H9 (cell line): ENCODE measurements at regions not wholly inside any gene's neighbourhood (a gene's known extent, or its start where the extent isn't known, plus 50 kb on each side); places are given as distances from the start of the nearest gene placed in this dataset.

Source experiments
- DNase-seq: peaks from one replicate; pipeline ENCODE4 v3.0.0-alpha.2; 2017
- H2AFZ ChIP-seq: one replicate; pipeline ENCODE4 v1.6.1; 2013; ENCODE audit warnings: mild to moderate bottlenecking, low read length, control low read depth, moderate library complexity
- H2AK5ac ChIP-seq: 2 replicates; pipeline ENCODE4 v1.6.1; 2013; ENCODE audit warnings: low read length, control low read depth, mixed read lengths; ENCODE audit not compliant: insufficient read length
- H2BK120ac ChIP-seq: one replicate; pipeline ENCODE4 v1.6.1; 2013; ENCODE audit warnings: low read depth, mild to moderate bottlenecking, low read length, control low read depth, inconsistent platforms; ENCODE audit not compliant: poor library complexity, severe bottlenecking
- H2BK12ac ChIP-seq: 2 replicates; pipeline ENCODE4 v1.6.1; 2013; ENCODE audit warnings: low read length, control low read depth, mixed read lengths, low read depth; ENCODE audit not compliant: insufficient read length
- H2BK15ac ChIP-seq: 2 replicates; pipeline ENCODE4 v1.6.1; 2013; ENCODE audit warnings: low read depth, low read length, control low read depth
- H2BK20ac ChIP-seq: one replicate; pipeline ENCODE4 v1.6.1; 2013; ENCODE audit warnings: low read depth, mild to moderate bottlenecking, low read length, control low read depth, inconsistent platforms; ENCODE audit not compliant: poor library complexity, severe bottlenecking
- H2BK5ac ChIP-seq: 2 replicates; pipeline ENCODE4 v1.6.1; 2013; ENCODE audit warnings: low read length, control low read depth, mixed read lengths; ENCODE audit not compliant: insufficient read length
- H3K14ac ChIP-seq: 2 replicates; pipeline ENCODE4 v1.6.1; 2013; ENCODE audit warnings: low read length, control low read depth; ENCODE audit not compliant: insufficient read depth
- H3K18ac ChIP-seq: 2 replicates; pipeline ENCODE4 v1.6.1; 2013; ENCODE audit warnings: low read depth, mild to moderate bottlenecking, mixed read lengths, low read length, control low read depth; ENCODE audit not compliant: insufficient read length
- H3K23ac ChIP-seq: 2 replicates; pipeline ENCODE4 v1.6.1; 2013; ENCODE audit warnings: low read length, control low read depth, mixed read lengths, low read depth; ENCODE audit not compliant: insufficient read length
- H3K23me2 ChIP-seq: 2 replicates; pipeline ENCODE4 v1.6.1; 2013; ENCODE audit warnings: low read depth, mild to moderate bottlenecking, mixed read lengths, low read length, control low read depth; ENCODE audit not compliant: insufficient read length, poor library complexity, severe bottlenecking
- H3K27ac ChIP-seq: 2 replicates; pipeline ENCODE4 v1.5.1; 2013; ENCODE audit warnings: low read length, control low read depth, mixed read lengths, low read depth; ENCODE audit not compliant: insufficient read length
- H3K27me3 ChIP-seq: 2 replicates; pipeline ENCODE4 v1.6.1; 2013; ENCODE audit warnings: low read length, control low read depth, inconsistent platforms; ENCODE audit not compliant: insufficient read depth
- H3K4ac ChIP-seq: 2 replicates; pipeline ENCODE4 v1.6.1; 2013; ENCODE audit warnings: low read depth, mild to moderate bottlenecking, control low read depth, inconsistent platforms, low read length, moderate library complexity
- H3K4me1 ChIP-seq: 2 replicates; pipeline ENCODE4 v1.6.1; 2013; ENCODE audit warnings: low read length, control low read depth, inconsistent platforms; ENCODE audit not compliant: insufficient read depth
- H3K4me2 ChIP-seq: 2 replicates; pipeline ENCODE4 v1.6.1; 2013; ENCODE audit warnings: low read length, control low read depth, mixed read lengths; ENCODE audit not compliant: insufficient read length, insufficient read depth
- H3K56ac ChIP-seq: 2 replicates; pipeline ENCODE4 v1.6.1; 2013; ENCODE audit warnings: low read depth, mild to moderate bottlenecking, mixed read lengths, low read length, control low read depth; ENCODE audit not compliant: insufficient read length
- H3K79me1 ChIP-seq: 2 replicates; pipeline ENCODE4 v1.6.1; 2013; ENCODE audit warnings: low read depth, mild to moderate bottlenecking, moderate library complexity, low read length, control low read depth, inconsistent platforms; ENCODE audit not compliant: insufficient read depth, poor library complexity, severe bottlenecking
- H3K79me2 ChIP-seq: 2 replicates; pipeline ENCODE4 v1.6.1; 2013; ENCODE audit warnings: low read length, control low read depth, inconsistent platforms; ENCODE audit not compliant: insufficient read depth
- H3K9ac ChIP-seq: 2 replicates; pipeline ENCODE4 v1.6.1; 2013; ENCODE audit warnings: low read length, control low read depth, mixed read lengths; ENCODE audit not compliant: insufficient read length; ENCODE audit errors: extremely low read depth
- H3K9me3 ChIP-seq: one replicate; pipeline ENCODE4 v1.6.1; 2013; ENCODE audit warnings: low read depth, low read length, inconsistent platforms; ENCODE audit not compliant: control insufficient read depth
- H3T11ph ChIP-seq: one replicate; pipeline ENCODE4 v1.6.1; 2013; ENCODE audit warnings: mild to moderate bottlenecking, low read length, control low read depth, inconsistent platforms
- H4K20me1 ChIP-seq: one replicate; pipeline ENCODE4 v1.6.1; 2013; ENCODE audit not compliant: control insufficient read depth, insufficient read length, insufficient read depth
- H4K5ac ChIP-seq: 2 replicates; pipeline ENCODE4 v1.6.1; 2013; ENCODE audit warnings: low read depth, mild to moderate bottlenecking, mixed read lengths, low read length, control low read depth; ENCODE audit not compliant: insufficient read length
- H4K8ac ChIP-seq: replicated peaks from 2 replicates; pipeline ENCODE4 v1.6.1; 2013; ENCODE audit warnings: low read length, control low read depth, mixed read lengths, low read depth; ENCODE audit not compliant: insufficient read length
- H4K91ac ChIP-seq: 2 replicates; pipeline ENCODE4 v1.6.1; 2013; ENCODE audit warnings: low read depth, mild to moderate bottlenecking, moderate library complexity, mixed read lengths, low read length, control low read depth; ENCODE audit not compliant: insufficient read length
- H3K27ac Mint-ChIP-seq, 3 experiments: 2 replicates in 2 of 3; 3 replicates in 1 of 3; pipeline ENCODE4 v1.8.0; 2020 to 2021; ENCODE audit warnings: mixed read lengths in 3 of 3, mild to moderate bottlenecking in 1 of 3, moderate library complexity in 1 of 3
- H3K27me3 Mint-ChIP-seq: 2 replicates; pipeline ENCODE4 v1.8.0; 2021; ENCODE audit warnings: low read depth, mild to moderate bottlenecking, moderate library complexity, mixed read lengths
- H3K36me3 Mint-ChIP-seq, 3 experiments: 2 replicates in 2 of 3; 3 replicates in 1 of 3; pipeline ENCODE4 v1.8.0; 2020 to 2021; ENCODE audit warnings: low read depth in 3 of 3, mixed read lengths in 3 of 3; ENCODE audit not compliant: insufficient read depth in 1 of 3
- H3K4me1 Mint-ChIP-seq, 2 experiments: 2 replicates each; pipeline ENCODE4 v1.8.0; 2020; ENCODE audit warnings: mixed read lengths in 2 of 2
- H3K4me3 Mint-ChIP-seq, 2 experiments: 2 replicates in 1 of 2; 3 replicates in 1 of 2; pipeline ENCODE4 v1.8.0; 2020 to 2021; ENCODE audit warnings: mild to moderate bottlenecking in 2 of 2, mixed read lengths in 2 of 2, moderate library complexity in 1 of 2
- H3K9me3 Mint-ChIP-seq, 2 experiments: 2 replicates in 1 of 2; 3 replicates in 1 of 2; pipeline ENCODE4 v1.8.0; 2020; ENCODE audit warnings: mild to moderate bottlenecking in 2 of 2, mixed read lengths in 2 of 2, moderate library complexity in 1 of 2
- CTCF ChIP-seq: fragments of 200-600 bp; sonication (generic); conservative IDR thresholded peaks from 3 replicates; pipeline ENCODE4 v1.8.0; 2021; ENCODE audit warnings: antibody characterized with exemption, mild to moderate bottlenecking
- WGBS: extraction: QIAGEN DNeasy Blood & Tissue Kit; methylation state at CpG from one replicate; pipeline ENCODE4 v1.1.7; 2013; ENCODE audit warnings: missing lambda C conversion rate, low lambda C conversion rate, mixed read lengths; ENCODE audit not compliant: insufficient read length; ENCODE audit errors: extremely low coverage; 5-methylcytosine and 5-hydroxymethylcytosine counted together

GRCh38 chr12:91854725-91855124 is 290.9 kb downstream of the BTG1 start:
- WGBS: no CpG with 5 or more reads among the region's 1 CpG
- no peak overlapping the region for H3T11ph ChIP-seq
- no peak overlapping the region for H2AK5ac ChIP-seq
- Mint-ChIP-seq H3K9me3 (no peaks in the 10 kb centered on the region), H3K4me1 (peaks cover 0 to 3% of the 10 kb centered on the region in 2 experiments; a peak in 1 of 4 replicates), H3K36me3 (no peaks in the 10 kb centered on the region), H3K4me3 (no peak overlapping the region), H3K27me3 (no peaks in the 10 kb centered on the region), H3K27ac (no peak overlapping the region; a peak in 1 of 7 replicates)
- H4K8ac ChIP-seq: no peak overlapping the region
- H3K9me3 ChIP-seq: no peaks in the 10 kb centered on the region
- H2BK120ac ChIP-seq: no peak overlapping the region
- no peak overlapping the region for H4K91ac ChIP-seq
- no peaks in the 10 kb centered on the region for H4K20me1 ChIP-seq
- no peaks in the 10 kb centered on the region for H3K27me3 ChIP-seq
- H2BK12ac ChIP-seq: no peak overlapping the region
- no peak overlapping the region for H2BK5ac ChIP-seq
- no peak overlapping the region for H3K27ac ChIP-seq
- no peak overlapping the region for H3K56ac ChIP-seq
- H3K23me2 ChIP-seq: no peaks in the 10 kb centered on the region
- H3K18ac ChIP-seq: no peak overlapping the region
- no peaks in the 10 kb centered on the region for H3K79me1 ChIP-seq
- no peak overlapping the region for H2AFZ ChIP-seq
- no peak overlapping the region for H4K5ac ChIP-seq
- H3K9ac ChIP-seq: no peak overlapping the region
- no peaks in the 10 kb centered on the region for H3K4me1 ChIP-seq
- no peaks in the 10 kb centered on the region for H3K79me2 ChIP-seq
- H2BK15ac ChIP-seq: no peak overlapping the region
- DNase-seq: no peak
- H3K14ac ChIP-seq: no peak overlapping the region
- H3K4ac ChIP-seq: no peak overlapping the region
- no peak for TF ChIP-seq CTCF
- H3K4me2 ChIP-seq: no peak overlapping the region
- H3K23ac ChIP-seq: no peak overlapping the region
- H2BK20ac ChIP-seq: no peak overlapping the region
